ENCODE measurements at regions not wholly inside any gene's neighbourhood (a gene's known extent, or its start where the extent isn't known, plus 50 kb on each side); places are given as distances from the start of the nearest gene placed in this dataset.

- ChIA-PET CTCF (no interaction called here), POLR2A (no interaction called here)
- no peak for TF ChIP-seq CTCF (IDR thresholded peaks at IDR 0.05; ENCODE audit: control extremely low read depth, extremely low read depth, low read depth, missing control alignments)
- DNase-seq (ENCODE audit: extremely low spot score), result no peak
Measured at GRCh38 chr9:28799876-28800275, 1226.6 kb upstream of the C9orf72 start.

GRCh38 chr9:28801144-28801799, 1228.0 kb upstream of the C9orf72 start:
- ChIA-PET CTCF (interaction anchor here (1.7 kb wide), 1 partner anchor 27 kb away, joined by 5 read pairs; no protein-coding TSS in a partner anchor), POLR2A (no interaction called here)
- TF ChIP-seq CTCF (IDR thresholded peaks at IDR 0.05; ENCODE audit: control extremely low read depth, extremely low read depth, low read depth, missing control alignments), result no peak
- DNase-seq (ENCODE audit: extremely low spot score), result no peak

DNA sequence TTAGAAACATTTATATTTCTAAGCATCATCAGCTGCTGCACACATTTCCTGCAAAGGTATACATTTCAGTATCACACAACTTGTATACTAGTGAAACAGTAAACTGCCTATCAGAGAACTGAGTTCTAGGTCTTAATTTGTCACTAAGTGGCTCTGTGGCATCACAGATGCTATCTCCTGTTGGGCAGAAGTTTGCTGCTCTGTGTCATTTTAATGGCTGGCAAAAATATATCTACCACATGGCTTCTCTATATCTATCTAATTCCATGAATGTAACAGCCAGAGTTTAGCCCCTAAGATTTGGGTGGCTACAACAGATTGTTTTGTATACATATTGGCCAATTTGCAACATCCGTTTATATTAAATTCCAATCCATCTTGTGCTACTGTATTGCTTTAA, 1231.9 kb upstream of the C9orf72 start:
- no peak for DNase-seq (ENCODE audit: extremely low spot score)
- no peak for TF ChIP-seq CTCF (IDR thresholded peaks at IDR 0.05; ENCODE audit: control extremely low read depth, extremely low read depth, low read depth, missing control alignments)
- ChIA-PET CTCF (no interaction called here), POLR2A (no interaction called here)

DNA sequence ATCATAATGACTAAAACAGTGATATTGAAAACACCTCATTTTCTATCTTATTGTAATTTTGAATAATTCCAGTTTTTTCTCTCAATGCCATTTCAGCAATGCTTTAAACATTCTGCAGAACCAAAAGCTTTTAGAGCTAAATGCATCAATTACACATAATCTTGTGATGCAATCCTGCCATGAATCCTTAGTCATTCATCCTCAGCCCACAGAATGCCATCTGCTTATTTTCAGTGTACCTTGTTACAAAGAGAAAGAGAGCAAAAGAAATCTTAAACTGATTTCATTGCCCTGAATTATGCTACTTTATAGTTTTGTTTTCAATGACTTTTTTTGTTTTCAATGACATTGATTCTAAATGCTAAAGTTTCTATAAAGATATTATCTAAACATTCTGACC, 1234.8 kb upstream of the C9orf72 start:
- no peak for DNase-seq (ENCODE audit: extremely low spot score)
- no peak for TF ChIP-seq CTCF (IDR thresholded peaks at IDR 0.05; ENCODE audit: control extremely low read depth, extremely low read depth, low read depth, missing control alignments)
- ChIA-PET POLR2A (no interaction called here), CTCF (no interaction called here)

DNA sequence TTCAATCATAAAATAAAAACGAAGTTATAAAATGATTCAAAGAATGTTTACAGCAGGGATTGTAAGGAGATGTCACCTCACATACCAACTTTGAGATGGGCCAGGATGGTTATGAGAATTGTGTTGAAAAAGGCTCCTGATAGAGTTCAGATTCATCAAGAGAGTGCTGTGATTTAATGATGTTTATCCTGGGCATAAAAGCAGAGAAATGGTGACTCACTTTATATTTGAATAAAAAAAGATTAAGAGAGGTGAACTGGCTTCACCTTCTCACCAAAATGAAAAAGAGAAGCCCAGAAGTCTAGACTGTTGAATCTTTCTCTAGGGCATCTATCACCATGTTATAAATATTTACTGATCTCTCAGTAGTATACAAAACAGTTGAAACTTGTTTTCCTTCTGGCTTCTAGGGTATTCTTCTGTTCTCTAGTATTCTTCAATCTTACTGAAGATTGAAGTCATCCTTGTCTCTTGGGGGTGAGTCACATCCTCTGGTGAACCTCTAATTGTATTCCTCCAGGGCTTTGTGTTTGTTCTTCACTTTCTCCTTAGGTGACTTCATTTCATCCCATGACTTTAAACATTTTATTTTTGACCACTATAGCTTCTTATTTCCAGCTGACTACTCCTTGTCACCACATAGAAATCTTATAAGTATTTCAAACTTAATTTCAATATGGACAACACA, 1237.3 kb upstream of the C9orf72 start:
- no peak for TF ChIP-seq CTCF (IDR thresholded peaks at IDR 0.05; ENCODE audit: control extremely low read depth, extremely low read depth, low read depth, missing control alignments)
- ChIA-PET CTCF (no interaction called here), POLR2A (no interaction called here)
- DNase-seq (ENCODE audit: extremely low spot score), result no peak

- no peak for DNase-seq (ENCODE audit: extremely low spot score)
- POLR2A ChIA-PET, result no interaction called here
- TF ChIP-seq CTCF (IDR thresholded peaks at IDR 0.05; ENCODE audit: control extremely low read depth, extremely low read depth, low read depth, missing control alignments), result no peak
- CTCF ChIA-PET, result no interaction called here
Measured at GRCh38 chr9:28820741-28821140, 1247.5 kb upstream of the C9orf72 start.

Data from GM10248 (cell line).